ENCODE measurements at regions not wholly inside any gene's neighbourhood (a gene's known extent, or its start where the extent isn't known, plus 50 kb on each side); places are given as distances from the start of the nearest gene placed in this dataset.

DNA sequence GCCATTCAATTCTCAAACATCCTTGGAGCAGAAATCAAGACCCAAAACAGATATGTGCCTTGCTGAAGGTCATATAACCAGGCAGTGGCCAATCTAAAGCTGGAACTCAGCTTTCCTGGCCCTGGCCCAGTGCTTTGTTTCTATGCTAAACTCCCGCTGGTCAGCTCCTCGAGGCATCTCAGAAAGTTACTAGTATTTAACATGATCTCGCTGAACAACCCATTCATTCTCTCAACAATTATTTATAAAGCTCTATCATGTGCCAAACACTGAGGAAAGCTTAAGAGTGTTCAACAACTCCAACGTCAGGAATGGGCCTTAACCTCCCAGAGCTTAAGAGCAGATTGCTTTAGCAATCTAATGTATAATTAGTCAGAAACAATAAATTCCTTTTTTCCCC, 54.0 kb downstream of the FOXD1 start:
- TF ChIP-seq, protein P1, sequence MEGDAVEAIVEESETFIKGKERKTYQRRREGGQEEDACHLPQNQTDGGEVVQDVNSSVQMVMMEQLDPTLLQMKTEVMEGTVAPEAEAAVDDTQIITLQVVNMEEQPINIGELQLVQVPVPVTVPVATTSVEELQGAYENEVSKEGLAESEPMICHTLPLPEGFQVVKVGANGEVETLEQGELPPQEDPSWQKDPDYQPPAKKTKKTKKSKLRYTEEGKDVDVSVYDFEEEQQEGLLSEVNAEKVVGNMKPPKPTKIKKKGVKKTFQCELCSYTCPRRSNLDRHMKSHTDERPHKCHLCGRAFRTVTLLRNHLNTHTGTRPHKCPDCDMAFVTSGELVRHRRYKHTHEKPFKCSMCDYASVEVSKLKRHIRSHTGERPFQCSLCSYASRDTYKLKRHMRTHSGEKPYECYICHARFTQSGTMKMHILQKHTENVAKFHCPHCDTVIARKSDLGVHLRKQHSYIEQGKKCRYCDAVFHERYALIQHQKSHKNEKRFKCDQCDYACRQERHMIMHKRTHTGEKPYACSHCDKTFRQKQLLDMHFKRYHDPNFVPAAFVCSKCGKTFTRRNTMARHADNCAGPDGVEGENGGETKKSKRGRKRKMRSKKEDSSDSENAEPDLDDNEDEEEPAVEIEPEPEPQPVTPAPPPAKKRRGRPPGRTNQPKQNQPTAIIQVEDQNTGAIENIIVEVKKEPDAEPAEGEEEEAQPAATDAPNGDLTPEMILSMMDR (IDR thresholded peaks at IDR 0.05; ENCODE audit: low read depth, low read length, poor library complexity, severe bottlenecking), result no peak
- TF ChIP-seq EZH2phosphoT487 (IDR thresholded peaks at IDR 0.05; ENCODE audit: borderline replicate concordance, low read length), result no peak
